NCI-H1092 treated with DMSO at 0.1 percent for 48 hours (cell line): ENCODE measurements at regions not wholly inside any gene's neighbourhood (a gene's known extent, or its start where the extent isn't known, plus 50 kb on each side); places are given as distances from the start of the nearest gene placed in this dataset.
"Not testable (repeated sequence)": the region's sequence is repeated elsewhere in the genome, so short reads cannot be mapped to it uniquely, and the experiment has no call there.

ENCODE experiments used
- DNase-seq: peaks from one replicate; lab custom pipeline; 2025; lab: John Stamatoyannopoulos, UW

DNA sequence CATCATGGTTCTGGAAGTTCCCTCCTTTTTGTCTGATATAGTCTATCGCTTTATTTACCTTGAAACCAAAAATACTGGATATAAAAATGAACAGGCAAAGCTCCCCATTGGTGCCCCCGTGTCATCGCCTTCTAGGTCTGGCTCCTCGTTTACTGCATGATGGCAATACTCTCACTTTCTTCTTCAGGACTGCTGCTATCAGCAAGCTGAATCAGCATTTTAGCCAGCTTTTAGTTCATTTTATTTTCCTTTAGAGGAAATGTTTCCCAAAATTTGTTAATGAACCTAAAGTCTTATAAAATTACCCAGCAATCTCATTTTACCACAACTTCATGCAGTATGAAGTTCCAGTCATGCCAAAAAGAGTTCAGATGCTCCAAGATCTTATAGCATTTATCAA, 80.5 kb downstream of the ZIC3 start:
- no peak for DNase-seq

DNA sequence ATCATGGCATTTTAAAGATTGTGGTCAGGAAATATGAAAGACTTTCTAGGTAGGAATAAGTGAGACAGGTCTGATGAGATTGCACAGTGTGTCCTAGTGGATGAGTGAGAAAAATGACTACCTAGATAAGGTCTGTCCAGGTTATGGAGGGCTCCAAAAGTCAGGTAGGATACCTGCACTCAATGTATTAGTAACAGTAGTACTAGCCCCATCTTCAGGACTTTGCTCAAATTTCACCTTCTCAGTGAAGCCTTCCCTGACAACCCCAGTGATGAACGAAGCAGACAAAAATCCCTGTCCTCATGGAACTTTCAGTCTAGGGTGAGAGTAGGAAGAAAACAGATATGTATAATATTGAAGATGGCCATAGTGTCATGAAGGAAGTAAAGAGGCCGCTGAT, 85.7 kb downstream of the ZIC3 start:
- DNase-seq, result no peak

DNA sequence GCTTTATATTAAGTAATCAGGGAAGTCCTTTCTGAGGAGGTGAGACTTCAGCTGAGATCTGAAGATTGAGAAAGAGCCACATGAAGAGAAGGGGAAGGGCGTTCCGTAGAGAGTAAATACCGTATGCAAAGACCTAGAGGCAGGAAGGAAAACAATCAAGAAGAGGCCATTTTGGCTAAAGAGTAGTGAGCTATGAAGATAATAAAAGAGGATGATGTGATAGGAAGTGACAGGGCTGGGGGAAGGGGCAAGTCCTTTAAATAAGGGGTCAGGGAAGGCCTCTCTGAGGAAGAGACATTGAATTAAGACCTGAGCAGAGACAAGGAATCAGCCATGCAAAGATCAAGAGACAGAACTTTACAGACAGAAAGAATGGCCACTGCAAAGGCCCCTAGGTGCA, 86.2 kb downstream of the ZIC3 start:
- no peak for DNase-seq

DNA sequence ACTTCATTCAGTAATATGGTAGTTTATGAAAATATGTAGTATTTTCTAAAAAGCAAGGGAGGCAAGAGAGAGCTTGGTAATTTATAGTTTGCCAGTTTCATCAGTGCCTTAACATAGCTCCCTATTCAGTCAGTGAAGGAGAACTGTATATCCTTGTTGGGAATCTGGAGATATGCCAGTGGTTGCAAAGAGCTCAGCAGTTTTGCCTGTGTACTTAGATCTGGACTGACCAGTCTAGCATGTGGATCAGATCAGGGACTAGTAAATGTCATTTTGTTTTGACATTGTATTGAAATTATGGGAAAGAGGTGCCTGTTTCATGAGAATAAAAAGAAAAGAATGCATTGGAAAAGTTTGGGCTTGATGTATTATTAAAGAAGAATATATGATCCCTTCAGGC, 88.6 kb downstream of the ZIC3 start:
- DNase-seq, result no peak

DNA sequence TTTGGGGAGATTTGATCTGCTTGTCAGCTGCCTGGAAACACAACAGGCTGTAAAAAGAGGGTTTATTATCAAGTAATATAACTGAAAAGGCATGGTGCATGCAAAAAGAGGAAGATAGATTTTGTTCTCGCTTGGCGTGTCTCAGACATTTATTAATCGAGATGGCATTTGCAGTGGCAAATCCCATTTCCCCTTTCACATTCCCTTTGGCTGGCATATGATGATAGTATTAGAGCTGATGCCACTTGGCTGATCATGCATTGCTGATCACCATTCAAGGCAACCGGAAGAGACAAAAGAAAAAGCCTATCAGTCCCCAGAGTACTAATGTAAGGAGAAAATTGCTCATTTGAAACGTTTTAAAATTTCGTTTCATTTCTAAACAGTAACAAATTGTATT, 101.8 kb downstream of the ZIC3 start:
- DNase-seq, result no peak

DNA sequence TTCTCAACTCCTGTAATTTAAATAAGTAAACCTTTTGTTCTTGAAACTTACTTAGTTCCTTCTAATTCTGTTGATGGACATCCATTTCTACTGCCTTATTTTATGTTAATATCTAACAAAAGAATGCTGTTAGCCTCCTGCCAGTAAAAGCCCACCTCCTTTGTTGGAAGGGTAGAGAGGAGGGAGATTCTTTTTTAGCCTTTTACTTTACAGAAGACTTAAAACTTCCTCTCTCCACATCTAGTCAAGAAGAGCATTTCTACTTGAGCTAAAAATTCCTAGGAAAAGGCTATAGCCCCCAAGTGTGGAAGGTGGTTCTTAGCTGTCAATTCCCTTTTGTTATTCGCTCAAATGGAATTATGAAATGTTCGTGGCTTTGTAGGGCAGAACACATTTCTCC, 118.7 kb downstream of the ZIC3 start:
- DNase-seq, result no peak

DNA sequence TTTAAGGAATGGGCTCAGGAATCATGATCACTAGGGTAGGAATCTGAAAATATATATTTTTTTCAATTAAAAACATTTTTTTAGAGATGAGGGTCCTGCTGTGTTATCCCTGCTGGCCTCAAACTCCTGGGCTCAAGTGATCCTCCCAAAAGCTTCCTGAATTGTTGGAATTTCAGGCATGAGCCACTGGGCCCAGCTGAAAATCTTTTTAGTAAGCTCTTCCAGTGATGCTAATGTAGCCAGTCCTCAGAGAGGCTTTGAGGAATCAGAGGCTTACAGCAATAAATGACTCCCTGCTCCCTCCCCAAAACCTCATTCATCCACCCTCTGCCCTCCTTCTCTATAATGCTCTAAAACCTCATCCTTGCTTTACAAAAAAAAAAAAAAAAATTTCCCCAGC, 129.5 kb downstream of the ZIC3 start:
- DNase-seq, result no peak

DNA sequence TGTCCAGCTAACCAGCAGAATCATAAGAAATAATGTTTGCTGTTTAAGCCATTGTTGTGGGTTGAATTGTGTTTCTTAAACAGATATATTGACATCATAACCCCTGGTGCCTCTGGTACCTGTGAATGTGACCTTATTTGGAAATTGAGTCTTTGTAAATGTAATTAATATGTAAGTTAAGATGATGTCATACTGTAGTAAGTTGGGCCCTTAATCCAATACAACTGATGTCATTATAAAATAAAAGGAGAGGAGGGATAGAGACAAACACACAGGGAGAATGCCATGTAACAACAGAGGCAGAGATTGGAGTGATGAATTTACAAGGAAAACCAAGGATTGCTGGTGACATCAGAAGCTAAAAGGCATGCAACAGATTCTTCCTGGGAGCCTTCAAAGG, 141.4 kb downstream of the ZIC3 start:
- no peak for DNase-seq

DNA sequence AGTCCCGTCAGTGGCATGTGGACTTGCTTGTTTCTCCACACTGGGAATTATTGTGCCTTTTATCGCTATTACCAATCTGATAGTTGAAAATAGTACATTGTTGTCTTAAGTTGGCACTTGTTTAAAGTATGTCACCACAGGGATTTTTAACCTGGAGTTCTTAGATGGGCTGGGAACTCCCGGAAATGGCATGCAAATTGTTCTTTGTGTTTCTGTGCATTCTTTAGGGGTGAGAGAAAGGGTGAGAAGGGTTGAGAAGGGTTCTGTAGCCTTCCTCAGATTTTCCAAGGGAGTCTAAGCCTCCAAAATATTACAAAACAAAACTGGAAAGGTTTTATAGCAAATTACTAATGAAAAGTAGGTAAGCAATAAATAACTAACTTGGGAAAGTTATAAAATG, 176.9 kb downstream of the ZIC3 start:
- no peak for DNase-seq

DNA sequence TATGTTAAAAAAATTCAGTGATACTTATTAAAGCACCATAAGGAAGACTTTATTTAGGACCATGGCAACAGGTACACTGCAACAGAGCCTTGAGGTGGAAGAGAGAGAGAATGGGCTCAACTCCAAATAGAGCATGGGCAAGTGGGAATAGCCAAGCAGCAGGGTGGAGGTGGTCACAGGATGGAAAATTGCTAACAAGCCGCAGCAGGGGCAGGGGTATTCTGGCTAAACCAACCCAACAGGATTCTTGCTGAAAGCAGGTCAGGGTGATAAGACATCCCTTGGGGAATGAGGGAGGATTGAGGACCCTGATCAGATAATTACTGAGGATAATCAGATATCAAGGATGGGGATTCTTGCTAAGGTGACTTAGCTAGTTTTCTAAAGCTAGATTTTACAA, 177.5 kb downstream of the ZIC3 start:
- DNase-seq, result no peak

DNA sequence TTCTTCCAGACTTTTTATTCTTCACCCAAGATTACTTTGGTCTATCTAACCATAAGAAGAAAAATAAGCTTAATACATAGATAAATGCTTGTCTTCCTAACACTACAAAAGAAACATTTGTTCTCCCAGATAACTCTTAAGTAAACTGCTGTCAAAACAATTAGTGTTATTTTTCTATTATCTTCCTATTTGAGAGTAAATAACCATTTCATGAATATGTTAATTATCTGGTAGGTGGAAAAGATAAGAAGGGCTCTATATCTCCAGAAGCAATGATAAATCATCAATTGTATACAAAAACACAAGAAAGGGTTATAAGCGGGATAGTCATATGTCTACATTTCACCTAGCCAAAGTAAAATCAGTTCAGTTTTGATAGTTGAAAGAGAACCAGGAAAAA, 180.4 kb downstream of the ZIC3 start:
- no peak for DNase-seq

DNA sequence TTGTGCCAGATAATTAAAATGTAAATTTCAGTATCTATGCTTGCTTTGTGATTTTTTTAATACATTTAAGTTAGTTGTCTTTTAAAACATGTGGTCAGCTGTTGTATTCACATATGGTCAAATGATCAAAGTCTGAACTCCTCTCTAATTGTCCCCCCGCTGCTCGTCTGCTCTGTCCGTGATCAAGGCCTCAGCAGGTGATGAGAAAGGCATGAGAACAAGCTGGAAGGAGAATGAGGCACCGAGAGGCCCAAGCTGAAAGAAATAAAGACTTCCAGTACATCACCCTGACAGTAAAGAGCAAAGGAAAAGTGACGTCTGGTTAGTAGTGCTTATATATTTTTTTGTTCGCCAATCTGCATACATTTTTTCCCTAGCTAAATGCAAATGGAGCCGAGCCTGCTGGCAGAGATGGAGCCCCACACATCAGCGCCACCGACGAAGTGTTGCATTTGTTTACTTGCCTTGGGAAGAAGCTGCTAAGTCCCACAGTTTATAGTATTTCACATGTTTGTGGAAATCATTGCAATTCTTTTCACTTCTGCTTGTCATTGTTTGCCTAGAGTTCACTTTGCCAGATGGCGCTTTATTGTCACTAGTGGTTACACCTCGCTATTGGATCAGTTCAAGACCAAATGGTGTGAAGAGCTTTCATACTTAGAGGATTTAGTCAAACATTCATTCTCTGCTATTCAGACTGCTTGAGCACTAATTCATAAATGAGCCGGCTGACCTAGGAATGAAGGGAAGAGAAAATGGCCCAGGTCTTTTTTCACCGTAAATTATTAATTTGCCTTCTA, 181.5 kb downstream of the ZIC3 start:
- peak; percentile 62 for DNase-seq

DNA sequence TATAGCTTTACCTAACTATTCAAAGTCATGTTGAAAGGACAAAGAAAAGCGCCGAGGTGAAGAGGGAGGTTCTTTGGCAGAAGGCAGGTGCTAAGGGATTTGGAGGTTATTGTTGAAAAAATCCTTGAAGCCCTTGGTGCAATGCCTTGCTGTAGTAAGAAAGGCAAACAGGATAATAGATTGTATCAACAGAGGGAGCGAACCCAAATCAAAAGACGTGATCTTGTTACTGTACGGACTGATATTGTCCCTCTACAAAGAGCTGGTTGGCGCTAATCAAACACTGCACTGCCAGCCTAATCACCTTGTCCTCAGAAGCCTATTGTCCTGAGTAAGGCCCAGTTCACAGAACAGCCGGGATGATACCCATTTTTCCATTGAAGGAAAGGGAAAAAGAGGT, 182.9 kb downstream of the ZIC3 start:
- peak; percentile 36 for DNase-seq

DNA sequence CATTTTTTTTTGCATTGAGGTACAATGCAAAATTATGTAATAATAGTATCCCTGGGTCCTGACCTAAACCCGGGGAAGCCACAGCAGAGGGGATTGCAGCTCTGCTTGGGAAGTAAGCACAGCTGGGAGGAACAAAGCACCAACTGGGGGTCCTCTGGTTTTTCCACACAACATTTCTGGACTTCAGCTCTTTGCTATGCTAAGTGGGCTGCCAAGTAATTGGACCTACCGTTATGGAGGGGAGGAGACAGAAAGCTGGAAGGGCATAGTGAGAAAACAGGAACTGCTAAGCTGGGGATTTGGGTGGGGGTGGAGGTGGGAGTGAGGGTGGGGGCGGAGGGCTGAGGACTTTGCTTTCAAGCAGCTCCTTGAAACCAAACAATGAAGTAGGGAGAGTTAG, 183.3 kb downstream of the ZIC3 start:
- peak; percentile 11 for DNase-seq

DNA sequence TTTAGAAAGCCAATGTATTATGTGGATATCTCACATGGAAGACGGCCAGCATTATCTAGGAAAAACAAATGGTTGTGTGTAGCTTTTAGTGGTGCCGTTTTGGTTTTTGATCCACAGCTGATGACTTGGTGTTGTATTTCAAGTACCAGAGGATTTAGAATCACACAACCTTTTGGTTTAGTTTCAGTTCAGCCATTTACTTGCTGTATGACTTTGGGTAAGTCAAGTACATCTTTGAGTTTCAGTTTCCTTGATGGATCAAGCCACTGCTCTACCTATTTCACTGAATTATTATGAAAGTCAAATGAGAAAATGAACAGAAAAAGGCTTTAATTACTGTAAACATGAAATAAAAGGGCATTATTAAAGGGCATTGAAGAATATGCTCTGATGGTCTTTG, 205.6 kb downstream of the ZIC3 start:
- no peak for DNase-seq

DNA sequence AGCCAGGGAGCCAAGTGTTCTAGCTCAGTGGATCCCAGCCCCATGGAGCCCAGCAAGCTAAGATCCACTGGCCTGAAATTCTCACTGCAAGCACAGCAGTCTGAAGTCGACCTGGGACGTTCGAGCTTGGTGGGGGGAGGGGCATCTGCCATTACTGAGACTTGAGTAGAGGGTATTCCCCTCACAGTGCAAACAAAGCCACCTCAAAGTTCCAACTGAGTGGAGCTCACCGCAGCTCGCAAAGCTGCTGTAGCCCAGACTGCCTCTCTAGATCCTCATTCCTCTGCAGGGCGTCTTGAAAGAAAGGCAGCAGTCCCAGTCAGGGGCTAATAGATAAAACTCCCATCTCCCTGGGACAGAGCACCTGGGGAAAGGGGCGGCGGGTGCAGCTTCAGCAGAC, 226.3 kb downstream of the ZIC3 start:
- no peak for DNase-seq

DNA sequence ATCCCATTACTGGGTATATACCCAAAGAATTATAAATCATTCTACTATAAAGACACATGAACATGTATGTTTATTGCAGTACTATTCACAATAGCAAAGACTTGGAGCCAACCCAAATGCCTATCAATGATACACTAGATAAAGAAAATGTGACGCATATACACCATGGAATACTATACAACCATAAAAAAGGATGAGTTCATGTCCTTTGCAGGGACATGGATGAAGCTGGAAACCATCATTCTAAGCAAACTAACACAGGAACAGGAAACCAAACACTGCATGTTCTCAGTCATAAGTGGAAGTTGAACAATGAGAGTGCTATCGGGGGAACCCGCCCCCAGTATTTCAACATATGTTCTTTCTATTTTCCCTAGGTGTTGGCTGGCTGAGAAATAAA, 232.0 kb downstream of the ZIC3 start:
- not testable (repeated sequence) for DNase-seq

DNA sequence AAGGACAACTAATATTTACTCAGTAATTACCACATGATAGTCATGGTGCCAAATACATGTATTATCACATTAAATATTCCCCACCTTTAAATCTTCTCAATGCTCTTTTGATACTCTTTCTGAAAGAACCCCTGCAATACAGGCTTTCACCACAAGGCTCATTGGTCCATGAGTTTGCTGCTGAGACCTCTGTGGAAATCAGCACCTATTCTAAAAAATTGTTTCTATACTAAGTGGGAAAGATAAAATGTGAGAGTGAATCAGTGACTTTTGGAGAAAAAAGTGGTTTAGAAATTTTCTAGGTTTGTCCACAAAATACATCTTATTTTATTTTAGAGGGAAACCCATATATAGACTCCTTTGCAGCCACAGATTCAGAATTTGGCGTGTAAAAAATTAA, 257.3 kb downstream of the ZIC3 start:
- no peak for DNase-seq

DNA sequence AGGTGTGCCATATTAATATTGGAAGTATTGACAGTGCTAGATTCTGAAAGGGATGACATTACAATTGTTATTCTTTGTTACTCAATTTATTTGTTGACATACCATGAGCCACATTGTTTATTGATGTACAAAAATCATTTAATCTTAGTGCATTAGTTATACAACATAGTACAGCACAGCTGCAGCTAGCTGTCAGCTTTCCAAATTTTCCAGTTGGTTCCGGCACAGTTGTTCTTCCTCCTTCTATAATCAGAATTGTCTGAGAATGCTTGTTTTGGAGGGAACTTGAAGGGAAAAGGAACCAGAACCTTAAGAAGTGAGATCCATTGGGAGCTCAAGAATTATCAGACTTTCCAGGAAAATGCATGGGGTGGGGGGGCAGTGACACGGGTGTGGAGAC, 281.4 kb downstream of the ZIC3 start:
- DNase-seq, result no peak

DNA sequence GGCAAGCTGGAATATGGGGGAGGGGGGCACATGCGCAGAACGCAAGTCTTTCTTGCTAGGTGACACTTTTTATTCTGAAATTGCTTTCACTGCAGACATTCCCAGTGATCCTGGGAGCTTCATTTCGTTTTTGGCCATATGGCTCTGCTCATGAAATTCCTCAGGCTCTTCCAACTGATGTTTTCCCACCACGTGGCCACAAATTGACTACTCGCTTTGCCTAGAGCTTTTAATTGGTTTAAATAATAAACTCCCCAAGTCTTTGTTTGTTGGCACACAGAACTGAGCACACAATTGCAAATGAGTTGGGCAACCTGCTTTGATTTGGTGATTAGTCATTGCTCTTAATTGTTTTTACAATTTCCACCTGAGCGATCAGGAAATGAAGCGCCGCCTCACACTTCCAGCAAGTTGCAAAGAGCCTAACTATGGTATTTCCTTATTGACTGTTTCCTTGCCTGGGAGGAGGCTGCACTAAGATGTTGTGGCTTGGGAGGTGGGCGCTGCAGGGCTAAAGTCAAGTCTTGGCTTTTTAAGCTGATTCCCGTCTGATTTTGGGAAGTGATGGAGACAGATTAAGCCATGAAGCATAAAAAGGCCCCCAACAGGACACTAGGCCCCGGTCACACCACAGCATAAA, 282.5 kb downstream of the ZIC3 start:
- no peak for DNase-seq

DNA sequence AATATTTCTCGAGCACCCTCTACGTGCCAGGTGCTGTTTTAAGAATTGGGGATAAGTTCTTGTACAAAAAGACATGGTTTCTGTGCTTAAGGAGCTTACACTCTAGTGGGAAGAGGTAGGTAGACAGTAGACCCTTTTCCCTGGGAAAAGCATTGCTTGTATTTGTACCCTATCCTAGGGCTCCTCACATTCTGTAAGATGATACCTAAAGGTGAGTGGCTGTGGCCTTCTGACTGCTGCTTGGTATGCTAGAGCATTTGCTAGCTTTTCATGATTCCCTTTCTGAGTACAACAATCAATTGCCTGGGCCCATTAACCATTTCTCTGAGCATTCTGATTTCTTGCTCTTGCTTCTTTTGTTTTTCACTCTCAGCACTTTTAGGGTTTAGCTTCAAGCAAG, 286.6 kb downstream of the ZIC3 start:
- no peak for DNase-seq

DNA sequence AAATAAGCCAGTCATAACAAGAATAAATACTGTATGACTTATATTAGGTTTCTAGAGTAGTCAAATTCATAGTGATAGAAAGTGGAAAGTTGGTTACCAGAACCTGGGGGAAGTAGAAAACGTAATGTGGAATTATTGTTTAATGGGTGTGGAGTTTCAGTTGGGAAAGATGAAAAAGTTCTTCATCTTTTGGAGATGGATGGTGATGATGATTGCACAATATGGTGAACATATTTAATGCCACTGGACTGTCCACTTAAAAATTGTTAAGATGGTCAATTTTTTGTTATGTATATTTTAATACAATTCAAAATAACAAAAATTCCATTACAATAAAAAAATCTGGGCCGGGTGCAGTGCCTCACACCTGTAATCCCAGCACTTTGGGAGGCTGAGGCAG, 289.6 kb downstream of the ZIC3 start:
- DNase-seq, result no peak

DNA sequence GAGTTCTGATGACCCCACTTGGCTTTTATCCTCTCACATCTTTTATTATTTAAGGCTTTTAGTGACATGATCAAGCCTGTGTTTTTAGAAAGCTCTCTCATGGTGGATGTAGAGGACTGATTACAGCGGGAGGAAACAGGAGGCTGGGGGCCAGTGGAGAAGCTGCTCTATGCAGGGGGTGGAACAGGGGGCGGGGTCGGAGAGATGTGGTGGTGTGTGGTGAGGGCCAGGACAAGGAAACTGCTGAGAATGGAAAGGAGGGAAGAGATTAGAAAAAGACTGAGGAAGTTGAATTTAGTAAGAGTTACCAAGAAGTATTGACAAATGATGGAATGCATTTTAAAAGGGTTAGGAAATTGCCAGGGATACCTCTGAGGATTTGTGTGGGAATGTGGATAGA, 292.2 kb downstream of the ZIC3 start:
- no peak for DNase-seq

DNA sequence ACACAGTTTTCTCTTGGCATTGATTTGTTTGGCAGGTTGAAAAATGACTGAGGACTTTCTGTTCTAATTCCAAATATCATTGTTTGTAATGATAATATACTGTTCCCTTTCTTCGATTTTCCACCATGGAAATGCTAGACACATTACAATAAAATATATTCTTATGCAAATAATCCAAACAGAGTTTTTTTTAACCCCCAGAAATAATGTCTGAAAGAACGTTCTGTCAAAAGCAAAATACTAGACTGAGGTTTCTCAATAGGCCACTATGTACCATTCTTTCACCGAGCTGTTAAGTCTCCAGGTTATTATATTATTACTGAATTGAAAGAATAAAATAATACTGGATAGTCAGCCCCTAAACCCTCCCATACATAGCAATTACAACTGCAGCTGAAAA, 312.5 kb downstream of the ZIC3 start:
- DNase-seq, result no peak
